GM12874 (cell line): ENCODE measurements at regions not wholly inside any gene's neighbourhood (a gene's known extent, or its start where the extent isn't known, plus 50 kb on each side); places are given as distances from the start of the nearest gene placed in this dataset.

Source experiments
- CTCF ChIP-seq: IDR thresholded peaks from 2 replicates; pipeline ENCODE4 v1.5.1; 2011; ENCODE audit warnings: low read depth, mild to moderate bottlenecking, control low read depth, low read length, moderate library complexity; ENCODE audit not compliant: insufficient read depth

- no peak for TF ChIP-seq CTCF
Observed at GRCh38 chr10:61176424-61176823, 232.4 kb upstream of the RHOBTB1 start.

- no peak for TF ChIP-seq CTCF
Observed at GRCh38 chr10:61175316-61175715, 231.3 kb upstream of the RHOBTB1 start.

- TF ChIP-seq CTCF = no peak
Observed at GRCh38 chr10:61173450-61173849, 229.5 kb upstream of the RHOBTB1 start.

- TF ChIP-seq CTCF = no peak
Observed at GRCh38 chr10:61172182-61172926, 228.4 kb upstream of the RHOBTB1 start.

- no peak for TF ChIP-seq CTCF
Observed at GRCh38 chr10:61170594-61170993, 226.6 kb upstream of the RHOBTB1 start.

GRCh38 chr10:61169294-61169693, 225.3 kb upstream of the RHOBTB1 start:
- no peak for TF ChIP-seq CTCF

- TF ChIP-seq CTCF = no peak
Observed at GRCh38 chr10:61166489-61166888, 222.5 kb upstream of the RHOBTB1 start.
